ENCODE measurements at regions not wholly inside any gene's neighbourhood (a gene's known extent, or its start where the extent isn't known, plus 50 kb on each side); places are given as distances from the start of the nearest gene placed in this dataset.

- Mint-ChIP-seq H3K36me3 (no peaks in the 10 kb centered on the region), H3K9me3 (no peaks in the 10 kb centered on the region), H3K27me3 (peaks cover 2% of the 10 kb centered on the region), H3K27ac (no peak overlapping the region), H3K4me3 (no peak overlapping the region), H3K4me1 (peaks cover 21% of the 10 kb centered on the region)
Measured at GRCh38 chr10:61835946-61836887, 65.3 kb upstream of the ARID5B start.

DNA sequence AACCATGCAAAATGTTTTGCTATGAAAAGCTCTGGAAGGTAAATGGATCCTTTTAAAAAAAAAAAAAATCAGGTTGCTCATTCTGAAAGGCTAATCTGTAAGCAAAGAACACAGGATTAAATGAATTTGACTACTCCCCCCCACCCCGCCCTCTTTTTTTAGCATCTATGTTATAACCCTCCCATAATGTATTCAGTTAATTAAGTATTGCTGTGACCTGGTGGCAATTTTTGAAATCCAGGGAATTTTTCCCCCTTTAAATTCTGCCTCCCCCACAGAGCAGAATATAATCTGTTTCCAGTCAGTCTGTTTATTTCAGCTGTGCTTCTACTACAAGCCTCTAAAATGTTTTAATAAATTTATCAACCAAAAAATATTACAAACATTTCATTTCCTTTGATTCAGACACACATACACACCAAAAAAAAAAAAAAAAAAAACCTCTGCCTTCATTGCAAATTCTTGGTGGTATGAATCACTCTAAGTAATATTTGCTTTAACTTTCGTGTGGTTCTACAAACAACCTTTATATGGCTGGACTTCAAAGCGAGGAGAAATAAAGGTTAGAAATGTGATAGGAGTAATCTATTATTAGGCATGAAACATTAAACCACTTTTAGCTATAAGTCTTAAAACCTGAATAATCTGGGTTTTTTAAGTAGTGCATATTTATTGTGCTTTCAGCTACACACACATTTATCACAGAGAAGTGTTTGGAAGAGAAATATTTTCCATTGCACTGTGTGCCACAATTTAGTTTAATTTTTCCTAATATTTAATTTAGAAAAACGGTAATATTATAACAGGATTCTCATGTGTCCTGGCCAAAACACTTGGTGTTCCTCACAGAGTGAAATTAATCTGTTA lies 64.4 kb upstream of the ARID5B start:
- no peak overlapping the region for H3K4me3 Mint-ChIP-seq
- peaks cover 21% of the 10 kb centered on the region for H3K4me1 Mint-ChIP-seq
- peaks cover 2% of the 10 kb centered on the region for H3K27me3 Mint-ChIP-seq
- H3K36me3 Mint-ChIP-seq, result no peaks in the 10 kb centered on the region
- no peak overlapping the region for H3K27ac Mint-ChIP-seq
- H3K9me3 Mint-ChIP-seq, result no peaks in the 10 kb centered on the region

GRCh38 chr10:61837755-61838171 lies 63.7 kb upstream of the ARID5B start:
- H3K4me3 Mint-ChIP-seq, result no peak overlapping the region
- no peak overlapping the region for H3K27ac Mint-ChIP-seq
- no peaks in the 10 kb centered on the region for H3K36me3 Mint-ChIP-seq
- peaks cover 21% of the 10 kb centered on the region for H3K4me1 Mint-ChIP-seq
- H3K9me3 Mint-ChIP-seq, result no peaks in the 10 kb centered on the region
- H3K27me3 Mint-ChIP-seq, result peaks cover 2% of the 10 kb centered on the region

DNA sequence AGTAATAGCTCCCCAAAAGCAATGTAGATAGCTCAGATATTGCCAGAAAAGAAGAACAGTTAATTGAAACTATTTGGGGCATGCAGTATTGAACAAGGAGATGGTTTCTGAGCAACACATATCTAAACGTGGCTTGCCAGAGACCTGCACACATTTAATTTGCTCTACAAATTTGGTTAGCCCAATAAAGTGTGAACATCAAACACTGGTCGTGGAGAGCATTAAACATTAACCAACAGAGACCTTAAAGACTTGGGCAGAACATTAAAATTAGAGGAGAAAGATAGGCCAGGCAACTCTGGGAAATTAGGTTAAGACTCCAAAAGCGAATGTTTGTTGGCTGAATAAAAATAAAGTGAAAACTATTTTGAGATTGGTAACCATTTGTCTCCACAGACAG lies 61.6 kb upstream of the ARID5B start:
- no peaks in the 10 kb centered on the region for H3K36me3 Mint-ChIP-seq
- H3K27me3 Mint-ChIP-seq, result peaks cover 2% of the 10 kb centered on the region
- H3K4me1 Mint-ChIP-seq, result peaks cover 21% of the 10 kb centered on the region
- no peak overlapping the region for H3K4me3 Mint-ChIP-seq
- no peak overlapping the region for H3K27ac Mint-ChIP-seq
- no peaks in the 10 kb centered on the region for H3K9me3 Mint-ChIP-seq

- Mint-ChIP-seq H3K4me1 (peaks cover 19% of the 10 kb centered on the region), H3K36me3 (no peaks in the 10 kb centered on the region), H3K9me3 (no peaks in the 10 kb centered on the region), H3K27me3 (peaks cover 2% of the 10 kb centered on the region), H3K27ac (no peak overlapping the region), H3K4me3 (no peak overlapping the region)
Measured at GRCh38 chr10:61840403-61840802, 61.1 kb upstream of the ARID5B start.

DNA sequence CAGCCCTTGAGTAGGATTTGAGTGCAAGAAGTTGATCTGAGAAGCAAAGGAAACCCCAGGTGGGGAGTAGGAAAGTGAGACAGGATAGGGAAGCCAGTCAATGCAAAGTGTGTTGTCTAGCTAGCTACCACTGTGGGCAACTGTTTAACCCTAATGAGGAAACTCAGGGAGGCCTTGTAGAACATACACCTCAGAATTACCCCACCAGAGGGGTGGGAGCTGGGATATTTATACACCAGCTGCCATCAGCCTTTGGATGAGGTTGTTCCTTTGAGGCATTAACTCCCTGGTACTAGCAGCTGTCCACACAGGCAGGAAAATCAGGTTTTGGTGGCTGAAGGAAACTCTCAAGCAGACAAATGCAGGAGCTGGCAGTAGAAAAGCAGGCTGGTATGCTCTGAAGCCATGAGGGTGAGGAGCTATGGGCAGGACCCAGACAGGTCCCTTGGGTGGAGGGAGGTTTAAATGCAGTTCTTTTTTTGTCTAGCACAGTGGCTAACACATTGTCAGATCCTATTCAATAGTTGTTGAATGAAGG lies 60.1 kb upstream of the ARID5B start:
- Mint-ChIP-seq H3K4me3 (no peak overlapping the region), H3K4me1 (peaks cover 15% of the 10 kb centered on the region), H3K27ac (no peak overlapping the region), H3K36me3 (no peaks in the 10 kb centered on the region), H3K27me3 (peaks cover under 1% of the 10 kb centered on the region), H3K9me3 (no peaks in the 10 kb centered on the region)

- no peaks in the 10 kb centered on the region for H3K36me3 Mint-ChIP-seq
- H3K9me3 Mint-ChIP-seq, result no peaks in the 10 kb centered on the region
- H3K4me1 Mint-ChIP-seq, result peaks cover 13% of the 10 kb centered on the region
- no peak overlapping the region for H3K27ac Mint-ChIP-seq
- no peaks in the 10 kb centered on the region for H3K27me3 Mint-ChIP-seq
- no peak overlapping the region for H3K4me3 Mint-ChIP-seq
Measured at GRCh38 chr10:61842755-61843497, 58.6 kb upstream of the ARID5B start.

- Mint-ChIP-seq H3K4me3 (no peak overlapping the region), H3K36me3 (no peaks in the 10 kb centered on the region), H3K27ac (no peak overlapping the region), H3K9me3 (no peaks in the 10 kb centered on the region), H3K4me1 (peaks cover 13% of the 10 kb centered on the region), H3K27me3 (no peaks in the 10 kb centered on the region)
Measured at GRCh38 chr10:61844116-61844822, 57.2 kb upstream of the ARID5B start.

GRCh38 chr10:61845196-61845949 lies 56.1 kb upstream of the ARID5B start:
- Mint-ChIP-seq H3K4me1 (peaks cover 13% of the 10 kb centered on the region), H3K4me3 (no peak overlapping the region), H3K9me3 (no peaks in the 10 kb centered on the region), H3K27ac (no peak overlapping the region), H3K36me3 (no peaks in the 10 kb centered on the region), H3K27me3 (no peaks in the 10 kb centered on the region)

GRCh38 chr10:61845950-61846268 lies 55.6 kb upstream of the ARID5B start:
- H3K27me3 Mint-ChIP-seq, result no peaks in the 10 kb centered on the region

DNA sequence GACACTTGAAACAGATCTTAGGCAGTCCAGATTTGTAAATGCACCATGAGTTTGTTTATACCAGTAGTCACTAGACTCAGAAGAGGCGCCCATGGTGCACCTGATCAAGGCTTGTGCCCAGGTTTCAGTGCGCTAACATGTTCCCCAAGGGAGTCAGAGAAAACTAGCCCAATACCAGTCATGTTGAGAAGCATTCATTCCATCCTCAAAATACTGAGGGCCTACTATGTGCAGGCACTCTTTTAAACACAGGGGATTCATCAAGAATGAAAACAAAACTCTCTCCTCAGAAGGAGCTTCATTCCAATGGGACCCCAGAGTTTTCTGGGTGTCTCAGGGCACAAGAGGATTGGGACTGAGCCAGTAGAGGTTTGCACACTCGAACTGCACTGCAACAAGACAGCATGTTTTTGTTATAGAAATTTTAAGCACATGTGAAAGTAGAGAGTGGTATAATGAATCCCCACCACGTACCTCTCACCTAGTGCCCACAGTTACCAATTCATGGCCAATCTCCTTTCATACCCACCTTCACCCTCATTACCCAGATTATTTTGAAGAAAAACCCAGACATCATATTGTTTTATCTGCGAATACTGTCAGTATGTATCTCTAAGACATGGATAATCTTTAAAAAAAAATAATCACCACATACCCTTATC lies 55.0 kb upstream of the ARID5B start:
- no peaks in the 10 kb centered on the region for H3K9me3 Mint-ChIP-seq
- no peak overlapping the region for H3K27ac Mint-ChIP-seq
- no peak overlapping the region for H3K4me3 Mint-ChIP-seq
- H3K4me1 Mint-ChIP-seq, result peaks cover 13% of the 10 kb centered on the region
- H3K36me3 Mint-ChIP-seq, result no peaks in the 10 kb centered on the region
- H3K27me3 Mint-ChIP-seq, result no peaks in the 10 kb centered on the region

More at GRCh38 chr10:61845950-61846268, 55.6 kb upstream of the ARID5B start:
- H3K4me1 Mint-ChIP-seq, result peaks cover 13% of the 10 kb centered on the region
- no peaks in the 10 kb centered on the region for H3K36me3 Mint-ChIP-seq
- H3K4me3 Mint-ChIP-seq, result no peak overlapping the region
- H3K9me3 Mint-ChIP-seq, result no peaks in the 10 kb centered on the region
- no peak overlapping the region for H3K27ac Mint-ChIP-seq

DNA sequence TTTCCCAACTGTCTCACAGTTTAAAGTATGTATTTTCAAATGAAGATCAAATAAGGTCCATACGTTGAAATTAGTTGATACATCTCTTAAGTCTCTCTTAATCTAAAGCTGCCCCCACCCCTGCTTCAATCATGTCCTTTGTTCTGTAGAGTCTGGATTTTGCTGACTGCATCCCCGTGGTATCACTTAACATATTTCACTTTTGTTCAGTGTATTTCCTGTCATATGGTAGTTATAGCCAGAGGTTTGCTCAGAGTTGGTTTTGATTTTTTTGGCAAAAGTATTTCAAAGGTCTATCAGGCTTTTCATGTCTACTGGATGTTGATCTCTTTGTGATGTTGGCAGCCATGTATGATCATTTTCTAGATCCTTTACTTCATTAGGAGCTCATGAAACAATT lies 54.4 kb upstream of the ARID5B start:
- Mint-ChIP-seq H3K4me1 (peaks cover 13% of the 10 kb centered on the region), H3K4me3 (no peak overlapping the region), H3K27ac (peak overlapping the region; percentile 19), H3K27me3 (no peaks in the 10 kb centered on the region), H3K9me3 (no peaks in the 10 kb centered on the region), H3K36me3 (no peaks in the 10 kb centered on the region)

- Mint-ChIP-seq H3K4me1 (peaks cover 13% of the 10 kb centered on the region), H3K4me3 (no peak overlapping the region), H3K27me3 (no peaks in the 10 kb centered on the region), H3K36me3 (no peaks in the 10 kb centered on the region), H3K27ac (no peak overlapping the region), H3K9me3 (no peaks in the 10 kb centered on the region)
Measured at GRCh38 chr10:61847640-61848039, 53.9 kb upstream of the ARID5B start.

DNA sequence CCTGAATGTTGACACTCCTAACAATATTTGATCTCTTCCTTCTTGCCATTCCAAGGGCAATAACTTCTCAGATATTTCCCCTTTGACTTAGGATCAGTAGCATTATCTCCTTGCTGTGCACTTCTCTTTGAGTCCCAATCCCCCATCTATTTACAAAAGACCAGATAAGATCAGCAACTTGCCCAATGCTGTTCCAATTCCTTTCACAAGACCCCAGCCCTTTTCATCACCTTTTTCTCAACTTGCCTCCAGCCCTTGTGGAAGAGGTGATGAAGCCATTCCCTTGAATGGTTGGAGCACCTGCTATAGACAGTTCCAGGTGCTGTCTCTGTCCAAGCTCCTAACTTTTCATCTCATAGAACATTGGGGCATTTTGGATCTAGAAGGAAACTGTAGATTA lies 51.1 kb upstream of the ARID5B start:
- no peaks in the 10 kb centered on the region for H3K27me3 Mint-ChIP-seq
- H3K9me3 Mint-ChIP-seq, result no peaks in the 10 kb centered on the region
- H3K36me3 Mint-ChIP-seq, result no peaks in the 10 kb centered on the region
- H3K27ac Mint-ChIP-seq, result no peak overlapping the region
- no peak overlapping the region for H3K4me3 Mint-ChIP-seq
- H3K4me1 Mint-ChIP-seq, result peaks cover 12% of the 10 kb centered on the region
